ENCODE measurements at regions not wholly inside any gene's neighbourhood (a gene's known extent, or its start where the extent isn't known, plus 50 kb on each side); places are given as distances from the start of the nearest gene placed in this dataset.
"Not testable (repeated sequence)": the region's sequence is repeated elsewhere in the genome, so short reads cannot be mapped to it uniquely, and the experiment has no call there.

DNA sequence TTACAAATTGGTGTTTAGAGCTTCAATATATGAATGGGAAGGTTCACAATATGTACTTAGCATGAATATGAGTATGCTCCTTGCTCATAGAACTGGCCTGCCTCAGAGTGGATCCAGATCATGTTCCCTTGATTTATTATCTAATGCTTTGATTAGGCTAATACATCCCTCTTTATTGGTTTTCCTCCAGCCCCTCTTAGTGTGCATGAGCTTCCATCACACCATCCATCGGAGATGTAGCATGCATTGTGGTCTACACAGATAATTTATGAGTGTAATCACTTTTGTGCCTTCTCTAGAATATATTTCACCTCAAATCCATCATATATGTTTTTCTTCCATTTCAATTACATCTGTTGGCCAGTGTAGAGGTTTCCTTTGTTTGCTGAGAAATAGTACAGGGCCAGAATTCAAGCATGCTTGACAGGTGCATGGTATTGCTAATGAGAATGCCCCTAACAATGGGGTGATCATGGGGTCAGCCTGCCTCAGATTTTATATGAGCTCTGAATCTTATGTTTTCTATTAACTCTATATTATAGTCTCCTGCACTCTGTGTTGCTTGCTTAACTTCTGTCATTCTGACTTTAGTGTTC lies 786.4 kb upstream of the ARPP21 start:
- DNase-seq = no peak

DNA sequence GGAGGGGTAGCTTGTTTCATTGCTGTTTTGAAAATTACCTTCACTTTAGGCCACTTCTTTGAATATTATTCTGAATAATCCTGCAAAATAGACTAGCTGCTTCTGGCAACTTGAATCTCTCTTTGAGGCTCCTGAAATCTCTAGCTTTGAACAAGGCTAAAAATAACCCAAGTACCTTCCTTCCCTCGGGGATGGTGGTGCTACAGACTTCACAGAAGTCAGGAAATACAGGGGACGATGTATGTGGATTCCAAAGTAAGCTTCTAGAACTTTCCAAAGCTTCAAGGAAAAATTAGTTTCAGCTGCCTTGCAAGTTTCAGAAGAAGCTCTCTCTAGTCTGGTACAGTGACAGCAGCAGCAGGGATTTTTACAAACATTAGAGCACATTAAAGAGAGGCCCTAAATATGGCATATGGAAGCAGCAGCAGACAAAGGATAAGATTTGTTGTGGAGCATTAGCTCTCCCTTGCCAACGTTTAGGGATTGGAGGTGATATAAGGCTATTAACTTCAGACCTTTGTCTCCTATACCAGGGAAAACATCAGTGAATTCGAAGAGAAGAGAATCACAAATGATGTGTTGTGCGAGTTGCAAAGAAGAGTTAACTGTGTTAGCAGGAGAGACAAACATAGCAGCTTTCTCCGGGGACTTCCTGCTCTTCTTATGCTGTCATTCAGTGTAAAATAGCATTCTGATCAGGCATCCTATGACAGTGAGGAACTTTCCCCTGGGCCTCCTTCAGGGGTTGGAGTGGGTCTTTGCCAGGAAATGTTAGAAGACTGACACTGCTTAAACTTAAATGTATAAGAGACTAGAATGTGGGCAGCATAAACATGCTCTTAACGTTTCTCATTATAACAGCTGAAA lies 783.0 kb upstream of the ARPP21 start:
- no peak for DNase-seq

DNA sequence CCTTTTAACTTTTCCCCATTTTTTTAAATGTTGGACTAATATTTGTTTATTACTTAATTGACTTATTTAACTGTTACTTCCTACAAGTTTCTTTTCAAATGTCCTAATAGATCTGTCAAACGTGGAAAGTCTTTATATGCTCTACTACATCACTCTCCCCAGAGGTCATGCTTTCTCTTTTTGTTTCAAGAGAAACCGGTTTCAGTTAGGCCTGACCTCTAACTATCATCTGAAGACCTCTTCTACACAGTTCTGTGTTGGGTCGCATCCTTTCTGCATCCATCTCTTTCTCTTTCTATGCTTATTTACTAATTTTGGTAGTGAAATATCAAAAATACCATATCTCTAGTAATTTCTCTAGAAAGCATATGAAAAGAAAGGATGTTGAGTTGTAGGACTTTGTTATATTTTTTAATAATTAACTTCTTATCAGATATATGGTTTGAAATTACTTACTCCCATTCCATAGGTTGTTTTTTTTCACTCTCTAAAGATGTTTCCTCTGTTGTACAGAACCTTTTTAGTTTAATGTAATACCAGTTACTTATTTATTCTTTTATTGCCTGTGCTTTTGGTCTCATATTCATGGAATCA lies 781.2 kb upstream of the ARPP21 start:
- DNase-seq = no peak

DNA sequence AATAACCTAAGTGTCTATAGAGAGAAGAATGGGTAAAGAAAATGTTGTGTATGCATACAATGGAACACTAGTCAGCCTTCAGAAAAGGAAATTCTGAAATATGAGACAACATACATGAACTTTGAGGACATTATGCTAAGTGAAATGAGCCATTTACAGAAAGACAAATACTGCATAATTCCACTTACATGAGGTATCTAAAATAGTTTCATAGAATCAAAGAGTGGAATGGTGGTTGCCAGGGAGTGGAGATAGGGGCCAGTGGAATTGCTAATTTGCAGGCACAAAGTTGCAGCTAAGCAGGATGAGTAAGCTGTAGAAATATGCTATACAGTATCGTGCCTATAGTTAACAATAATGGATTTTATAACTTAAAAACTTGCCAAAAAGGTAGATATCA lies 779.6 kb upstream of the ARPP21 start:
- no peak for DNase-seq

DNA sequence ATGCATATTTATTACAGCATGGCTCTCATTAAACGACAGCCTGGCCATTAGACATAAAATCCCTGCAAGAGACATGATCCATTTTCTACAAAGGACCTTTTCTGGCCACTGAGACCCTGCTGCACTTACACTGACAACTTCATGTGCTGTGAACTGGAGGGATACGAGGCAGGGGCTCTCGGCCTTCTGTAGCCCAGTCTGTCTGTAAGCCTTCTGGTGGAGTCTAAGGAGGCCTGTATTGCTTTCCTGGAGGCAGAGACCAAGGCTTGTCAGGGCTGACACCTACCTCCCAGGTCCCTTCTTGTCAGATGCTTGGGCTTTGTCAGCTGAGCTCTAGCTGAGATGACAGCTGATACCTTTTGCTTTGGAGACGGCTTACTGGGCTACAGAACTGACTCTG lies 776.9 kb upstream of the ARPP21 start:
- no peak for DNase-seq

DNA sequence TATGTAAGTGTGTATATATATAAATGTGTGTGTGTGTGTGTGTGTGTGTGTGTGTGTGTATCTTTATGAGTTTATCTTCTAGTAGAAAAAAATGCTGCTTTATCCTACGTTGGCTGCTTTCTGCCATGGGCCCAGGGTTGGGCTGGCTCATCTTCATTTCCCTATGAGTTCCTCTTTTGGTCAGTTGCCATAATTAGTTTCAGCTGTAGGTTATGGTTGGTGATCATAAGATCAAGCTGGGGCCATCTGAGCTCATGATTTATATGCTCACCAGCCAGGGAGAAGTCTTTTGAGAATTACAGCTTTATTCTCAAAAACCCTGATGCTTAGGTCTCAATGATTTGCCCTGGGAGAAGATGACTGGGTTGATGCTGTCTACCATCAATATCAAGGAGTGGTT lies 775.8 kb upstream of the ARPP21 start:
- DNase-seq = no peak

DNA sequence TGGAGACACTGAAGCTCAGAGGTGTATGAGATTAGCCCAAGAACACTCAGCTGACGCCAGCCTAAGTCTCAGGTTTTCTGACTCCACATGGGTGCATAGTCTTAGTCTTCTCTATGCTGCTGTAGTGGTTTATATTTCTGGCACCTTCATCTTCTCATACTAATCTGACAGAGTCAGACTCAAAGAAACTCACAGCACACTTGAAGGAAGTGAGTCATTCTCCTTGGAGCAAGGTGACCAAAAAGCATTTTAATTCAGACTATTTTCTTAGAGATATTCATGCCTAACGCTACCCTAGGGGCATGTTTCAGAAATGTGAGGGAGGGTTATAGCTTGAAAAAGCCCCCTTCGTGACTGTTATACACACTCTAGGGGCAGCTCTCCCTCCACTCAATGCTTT lies 775.3 kb upstream of the ARPP21 start:
- DNase-seq = no peak

DNA sequence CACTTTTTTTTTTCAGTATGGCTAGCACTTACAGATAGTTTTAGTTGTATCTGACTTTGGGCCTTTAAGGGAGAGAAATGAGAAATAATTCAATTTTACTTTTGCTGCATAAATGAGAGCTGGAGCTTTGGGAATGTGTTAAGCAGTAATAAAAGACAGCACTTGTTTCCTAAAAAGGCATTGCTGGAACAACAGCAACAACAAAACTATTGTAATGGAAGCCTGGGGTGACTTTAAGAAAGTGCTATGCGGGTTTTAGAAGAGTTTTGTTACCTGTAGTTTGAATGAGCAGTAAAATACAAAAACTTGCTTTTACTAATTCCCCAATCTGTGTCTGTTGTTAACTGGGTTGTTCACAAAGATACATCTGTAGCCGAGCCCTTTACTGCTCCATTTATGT lies 774.0 kb upstream of the ARPP21 start:
- DNase-seq = no peak

DNA sequence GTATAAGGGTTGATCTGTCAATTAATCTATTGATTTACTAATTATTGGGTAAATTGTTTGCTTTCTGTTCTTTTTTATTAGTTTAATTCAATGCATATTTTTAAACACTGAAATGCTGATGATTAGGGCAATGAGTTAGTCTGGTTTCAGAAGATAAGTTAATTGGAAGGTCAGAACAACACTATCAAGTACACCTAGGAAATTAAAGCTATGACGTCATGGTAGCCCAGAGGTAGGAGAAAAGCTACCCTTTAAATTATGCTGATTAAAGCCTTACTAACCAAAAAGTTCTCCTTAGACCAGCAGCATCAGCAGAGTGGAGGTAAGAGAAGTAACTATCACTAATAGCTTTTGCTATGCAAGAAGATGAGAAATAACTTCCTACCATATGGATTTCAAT lies 770.4 kb upstream of the ARPP21 start:
- DNase-seq = no peak

DNA sequence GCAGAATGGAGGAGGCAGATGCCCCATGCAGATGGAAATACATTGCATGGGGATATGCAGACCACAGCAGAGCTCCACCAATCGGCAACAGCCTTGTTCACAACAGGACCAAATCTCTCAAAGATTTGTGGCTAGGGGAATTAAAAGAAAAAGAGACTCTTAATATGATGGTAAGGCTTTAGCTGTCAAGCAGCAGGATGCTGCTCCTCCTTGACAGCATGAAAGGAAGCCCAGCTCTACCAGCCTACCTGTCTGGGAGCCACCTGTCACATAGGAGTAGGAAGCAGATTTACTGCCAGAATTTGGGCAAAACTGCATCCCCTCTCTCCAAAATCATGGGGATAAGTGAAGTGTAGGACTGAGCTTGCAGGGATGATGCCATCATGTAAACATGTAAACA lies 769.6 kb upstream of the ARPP21 start:
- no peak for DNase-seq

DNA sequence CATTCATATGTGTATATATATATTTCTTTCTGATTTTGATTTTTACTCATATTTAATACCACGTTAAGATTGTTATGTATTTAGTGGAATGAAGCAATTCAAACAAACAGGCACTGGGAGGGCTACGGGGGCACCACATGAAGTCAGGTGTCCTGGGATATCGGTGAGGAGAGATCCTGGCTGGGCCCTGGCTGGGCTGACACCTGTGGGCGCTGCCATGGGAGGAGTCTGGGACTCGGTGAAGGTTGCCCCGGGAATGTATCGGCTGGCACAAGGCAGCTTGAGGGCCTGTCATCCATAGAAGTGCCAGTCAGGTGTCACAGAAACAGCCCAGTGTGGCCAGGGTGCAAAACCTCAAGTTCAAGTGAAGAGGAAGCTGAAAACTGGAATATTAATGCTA lies 766.9 kb upstream of the ARPP21 start:
- DNase-seq = no peak

DNA sequence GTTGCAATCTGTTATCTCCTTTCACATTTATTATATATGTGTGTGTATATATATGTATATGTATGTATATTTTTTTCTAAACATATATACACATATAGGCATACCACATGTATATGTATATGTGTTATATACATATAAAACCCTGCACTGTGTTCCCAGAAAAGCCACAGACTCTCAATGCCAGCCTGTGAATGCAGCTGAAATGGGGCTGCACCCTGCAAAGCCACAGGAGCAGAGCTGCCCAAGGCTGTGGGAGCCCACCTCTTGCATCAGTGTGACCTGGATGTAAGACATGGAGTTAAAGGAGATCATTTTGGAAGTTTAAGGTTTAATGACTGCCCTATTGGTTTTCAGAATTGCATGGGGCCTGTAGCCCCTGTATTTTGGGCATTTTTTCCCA lies 762.3 kb upstream of the ARPP21 start:
- DNase-seq = no peak

DNA sequence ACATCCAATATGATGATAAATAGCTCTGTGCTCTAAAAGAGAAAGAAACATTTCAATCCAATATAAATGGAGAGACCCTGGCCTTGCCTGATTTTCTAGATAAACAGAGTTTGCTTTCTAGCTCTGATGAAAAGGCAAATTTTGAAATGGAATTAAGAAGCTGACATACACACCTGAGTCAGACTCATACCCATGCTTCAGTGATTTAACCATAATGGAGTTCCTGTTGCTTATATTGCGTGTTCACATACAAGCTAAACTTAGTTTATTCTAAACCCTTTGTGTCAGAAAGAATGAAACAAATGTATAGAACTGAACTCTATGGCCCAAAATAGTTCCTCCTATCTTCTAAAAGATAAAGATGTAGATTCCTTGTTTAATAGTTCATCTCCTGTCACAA lies 760.8 kb upstream of the ARPP21 start:
- no peak for DNase-seq

DNA sequence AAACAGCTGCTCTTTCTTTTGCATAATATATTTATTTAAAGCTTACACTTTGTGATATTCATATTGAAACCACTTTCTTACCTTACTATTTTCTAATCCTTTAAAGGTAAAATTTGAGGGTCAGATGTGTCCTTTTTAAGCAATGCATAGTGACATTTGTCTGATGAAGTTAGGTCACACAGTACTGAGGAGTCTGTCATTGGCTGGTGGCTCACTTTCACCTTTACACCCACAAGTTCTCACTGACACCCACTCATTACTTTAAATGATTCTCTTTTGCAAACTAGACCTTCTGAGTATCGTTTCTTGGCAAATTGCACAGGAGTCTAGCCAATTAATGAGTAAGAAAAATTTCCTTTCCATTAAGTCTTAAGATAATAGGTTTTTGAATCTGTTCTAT lies 758.3 kb upstream of the ARPP21 start:
- no peak for DNase-seq

DNA sequence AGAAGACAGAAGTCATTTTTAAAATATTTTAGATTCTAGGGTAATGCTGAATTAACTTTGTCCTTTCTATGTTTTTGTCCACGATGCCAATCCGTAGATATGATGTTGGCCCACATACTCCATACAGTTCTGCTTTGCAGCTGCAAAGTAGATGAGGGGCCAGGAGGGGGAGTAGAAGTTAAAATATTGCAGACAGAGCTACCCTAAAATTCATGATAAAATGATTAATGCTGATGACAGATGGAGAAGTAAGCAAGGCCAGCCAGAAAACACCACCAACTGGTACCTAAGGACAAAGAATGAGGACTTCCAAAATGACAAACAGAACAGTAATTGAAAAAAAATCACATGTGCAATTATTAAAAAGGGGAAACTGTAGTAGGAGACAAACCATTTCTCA lies 756.6 kb upstream of the ARPP21 start:
- no peak for DNase-seq

DNA sequence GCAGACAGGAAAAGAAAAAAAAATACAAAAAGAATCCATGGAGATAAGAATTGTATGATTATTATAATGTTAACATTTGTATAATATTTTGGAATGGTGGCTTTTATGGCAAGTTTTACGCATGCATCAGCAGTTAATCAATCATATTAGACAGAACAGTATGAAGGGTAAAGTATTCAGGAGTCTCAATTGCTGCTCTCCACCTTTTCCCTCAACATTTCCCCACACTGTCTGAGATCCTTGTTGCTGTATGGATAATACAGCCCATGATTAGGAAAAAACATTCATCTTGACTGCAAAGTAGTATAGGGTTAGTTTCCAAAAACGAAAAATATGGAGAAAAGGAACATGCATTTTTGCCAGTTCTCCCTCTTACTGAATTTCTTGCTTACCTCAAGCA lies 755.3 kb upstream of the ARPP21 start:
- DNase-seq = no peak

DNA sequence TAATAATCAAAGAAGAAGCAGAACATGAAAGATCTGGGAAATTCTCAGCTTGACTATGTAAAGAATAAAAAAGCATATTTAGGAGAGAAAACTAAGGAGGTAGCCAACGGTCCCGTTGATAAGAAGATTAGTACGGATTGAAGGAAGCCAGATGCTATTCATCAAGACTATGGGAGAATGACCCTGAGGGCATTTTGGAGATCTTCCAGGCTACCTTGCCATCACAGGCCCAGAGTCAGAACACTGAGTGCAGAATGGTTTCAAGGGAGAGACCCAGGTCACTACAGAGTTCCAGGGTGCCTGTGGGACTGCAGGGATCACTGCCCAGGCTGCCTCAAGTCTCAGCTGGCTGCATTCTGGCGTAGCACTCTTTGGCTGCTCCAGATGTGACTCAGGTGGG lies 752.9 kb upstream of the ARPP21 start:
- no peak for DNase-seq

DNA sequence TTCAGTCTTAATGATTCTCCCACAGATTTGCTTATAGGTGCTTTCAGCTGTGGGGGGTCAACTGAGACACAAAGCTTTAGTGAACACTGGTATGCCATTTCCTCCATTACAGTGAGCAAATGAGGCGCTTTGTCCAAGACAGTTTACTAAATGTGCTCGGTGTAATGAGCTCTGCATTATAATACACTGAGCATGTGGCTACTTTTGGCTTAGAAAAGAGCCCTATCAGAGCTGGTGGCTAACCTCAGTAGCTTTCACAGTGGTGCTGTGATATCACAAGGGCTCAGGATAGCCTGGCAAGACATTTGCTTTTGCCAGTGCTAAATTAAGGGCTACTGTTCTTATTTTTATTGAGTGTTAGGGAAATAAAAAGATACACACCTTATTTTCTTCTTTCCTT lies 749.7 kb upstream of the ARPP21 start:
- no peak for DNase-seq

DNA sequence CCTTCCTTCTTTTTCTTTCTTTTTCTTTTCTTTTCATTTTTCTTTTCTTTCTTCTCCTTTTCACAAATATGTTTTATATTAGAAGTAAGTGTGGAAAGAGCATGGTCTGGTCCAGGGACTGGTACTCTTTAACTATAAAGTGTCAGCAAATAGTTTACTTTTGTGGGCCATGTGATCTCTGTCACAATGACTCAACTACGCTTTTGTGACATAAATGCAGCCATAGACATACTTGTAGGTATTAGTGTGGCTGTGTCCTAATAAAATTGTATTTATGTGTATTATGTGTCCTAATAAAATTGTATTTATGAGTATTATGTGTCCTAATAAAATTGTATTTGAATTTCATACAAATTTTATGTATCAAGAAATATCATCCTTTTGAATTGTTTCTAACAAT lies 749.1 kb upstream of the ARPP21 start:
- no peak for DNase-seq

DNA sequence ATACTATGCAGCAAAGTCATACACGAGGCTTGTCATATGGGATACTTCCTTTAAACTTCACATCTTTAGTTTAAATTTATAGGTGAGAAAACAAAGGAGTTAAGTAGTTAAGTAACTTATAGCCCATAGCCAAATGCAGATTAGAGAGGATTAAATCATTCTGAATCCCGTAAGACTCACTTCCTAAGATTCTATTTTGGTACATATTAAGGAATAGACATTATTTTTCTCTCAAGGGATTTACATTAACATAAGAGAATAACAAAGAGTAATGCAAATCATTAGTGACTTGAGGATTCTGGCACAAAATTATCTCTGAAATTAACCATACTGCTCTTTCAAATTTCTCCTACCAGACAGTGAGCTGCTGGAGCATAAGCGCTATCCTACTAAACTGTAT lies 747.4 kb upstream of the ARPP21 start:
- no peak for DNase-seq

DNA sequence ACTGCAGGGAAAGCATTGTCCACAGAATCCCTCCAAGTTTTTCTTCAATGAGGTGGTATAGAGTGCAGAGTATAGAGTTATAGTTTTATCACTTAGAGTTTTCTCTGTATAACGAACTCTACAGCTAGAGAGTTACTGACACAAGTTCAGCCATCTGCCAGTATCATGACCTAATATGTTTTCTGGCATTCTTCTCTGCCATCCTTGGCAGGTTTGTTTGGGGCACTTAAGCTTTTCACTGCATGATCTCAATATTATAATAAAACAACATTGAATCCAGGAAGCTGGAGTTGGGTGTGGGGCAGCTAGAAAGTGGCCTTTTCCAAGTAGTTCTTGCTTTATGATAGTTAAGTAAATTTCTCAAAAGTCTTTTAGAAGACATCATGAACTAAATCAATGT lies 743.5 kb upstream of the ARPP21 start:
- no peak for DNase-seq

DNA sequence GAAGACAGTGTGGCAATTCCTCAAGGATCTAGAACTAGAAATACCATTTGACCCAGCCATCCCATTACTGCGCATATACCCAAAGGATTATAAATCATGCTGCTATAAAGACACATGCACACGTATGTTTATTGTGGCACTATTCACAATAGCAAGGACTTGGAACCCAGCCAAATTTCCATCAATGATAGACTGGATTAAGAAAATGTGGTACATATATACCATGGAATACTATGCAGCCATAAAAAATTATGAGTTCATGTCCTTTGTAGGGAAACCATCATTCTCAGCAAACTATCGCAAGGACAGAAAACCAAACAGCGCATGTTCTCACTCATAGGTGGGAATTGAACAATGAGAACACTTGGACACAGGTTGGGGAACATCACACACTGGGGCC lies 729.6 kb upstream of the ARPP21 start:
- not testable (repeated sequence) for DNase-seq

DNA sequence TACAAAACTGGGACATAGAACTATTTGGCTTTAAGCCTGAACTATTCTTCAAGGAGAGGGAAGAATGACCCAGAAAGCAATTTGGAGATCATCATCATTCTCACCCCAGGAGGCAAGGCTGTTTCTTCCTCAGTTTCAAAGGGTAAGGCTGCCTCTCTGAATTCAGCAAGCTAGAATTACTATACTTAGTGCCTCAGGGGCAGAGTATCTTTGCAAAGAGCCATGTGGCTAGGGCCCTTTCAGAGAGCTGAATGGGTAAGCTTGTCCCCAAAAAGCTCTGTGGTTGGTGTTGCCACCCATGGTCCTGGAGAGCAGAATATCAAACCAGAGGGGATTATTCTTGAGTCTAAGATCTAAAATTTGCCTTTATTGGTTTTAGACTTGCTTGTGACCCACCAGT lies 720.3 kb upstream of the ARPP21 start:
- no peak for DNase-seq

DNA sequence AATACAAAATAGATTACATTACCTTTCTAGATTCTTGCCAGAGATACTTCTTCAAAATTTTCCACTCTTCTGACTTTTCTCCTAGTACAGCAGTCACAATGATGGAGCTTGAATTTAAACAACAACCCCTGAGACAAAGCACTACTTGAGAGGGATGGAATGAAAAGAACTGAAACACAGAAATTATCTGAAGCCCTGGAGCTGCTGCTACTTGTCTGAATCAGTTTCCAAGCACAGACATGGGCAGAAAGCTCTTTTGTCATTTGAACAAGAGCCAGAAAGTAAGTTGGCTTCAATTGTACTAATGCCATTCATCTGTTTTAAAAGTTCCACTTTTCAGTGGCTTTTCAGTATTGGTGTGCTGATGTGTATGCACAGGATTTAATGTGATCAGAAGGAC lies 718.5 kb upstream of the ARPP21 start:
- DNase-seq = no peak

DNA sequence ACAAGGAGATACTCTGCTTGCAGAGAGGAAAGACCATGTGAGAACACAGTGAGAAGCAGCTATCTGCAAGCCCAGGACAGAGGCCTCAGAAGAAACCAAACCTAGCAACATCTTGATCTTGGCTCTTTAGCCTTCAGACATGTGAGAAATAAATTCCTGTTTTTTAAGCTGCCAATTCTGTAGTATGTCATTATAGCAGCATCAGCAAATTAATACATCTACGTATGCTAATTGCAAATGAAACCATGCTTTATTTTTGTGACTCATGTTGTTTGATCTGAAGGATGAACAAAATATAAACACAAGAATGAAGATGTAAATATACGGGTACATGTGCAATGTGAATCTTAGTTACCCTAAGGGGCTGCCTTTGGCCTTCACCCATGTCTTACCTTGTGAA lies 714.4 kb upstream of the ARPP21 start:
- no peak for DNase-seq
